ENCODE measurements at regions not wholly inside any gene's neighbourhood (a gene's known extent, or its start where the extent isn't known, plus 50 kb on each side); places are given as distances from the start of the nearest gene placed in this dataset.
A peak's percentile ranks its signal among the peaks of the same experiment; 100 is the strongest.

GRCh38 chr2:204298404-204298803 lies 246.9 kb upstream of the PARD3B start:
- TF ChIP-seq, protein P1, sequence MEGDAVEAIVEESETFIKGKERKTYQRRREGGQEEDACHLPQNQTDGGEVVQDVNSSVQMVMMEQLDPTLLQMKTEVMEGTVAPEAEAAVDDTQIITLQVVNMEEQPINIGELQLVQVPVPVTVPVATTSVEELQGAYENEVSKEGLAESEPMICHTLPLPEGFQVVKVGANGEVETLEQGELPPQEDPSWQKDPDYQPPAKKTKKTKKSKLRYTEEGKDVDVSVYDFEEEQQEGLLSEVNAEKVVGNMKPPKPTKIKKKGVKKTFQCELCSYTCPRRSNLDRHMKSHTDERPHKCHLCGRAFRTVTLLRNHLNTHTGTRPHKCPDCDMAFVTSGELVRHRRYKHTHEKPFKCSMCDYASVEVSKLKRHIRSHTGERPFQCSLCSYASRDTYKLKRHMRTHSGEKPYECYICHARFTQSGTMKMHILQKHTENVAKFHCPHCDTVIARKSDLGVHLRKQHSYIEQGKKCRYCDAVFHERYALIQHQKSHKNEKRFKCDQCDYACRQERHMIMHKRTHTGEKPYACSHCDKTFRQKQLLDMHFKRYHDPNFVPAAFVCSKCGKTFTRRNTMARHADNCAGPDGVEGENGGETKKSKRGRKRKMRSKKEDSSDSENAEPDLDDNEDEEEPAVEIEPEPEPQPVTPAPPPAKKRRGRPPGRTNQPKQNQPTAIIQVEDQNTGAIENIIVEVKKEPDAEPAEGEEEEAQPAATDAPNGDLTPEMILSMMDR (conservative IDR thresholded peaks at IDR 0.05; ENCODE audit: low read depth, low read length) = no peak
- no peak overlapping the region for H3K4me3 ChIP-seq (ENCODE audit: low read length)
- DNase-seq (ENCODE audit: low read depth) = no peak

DNA sequence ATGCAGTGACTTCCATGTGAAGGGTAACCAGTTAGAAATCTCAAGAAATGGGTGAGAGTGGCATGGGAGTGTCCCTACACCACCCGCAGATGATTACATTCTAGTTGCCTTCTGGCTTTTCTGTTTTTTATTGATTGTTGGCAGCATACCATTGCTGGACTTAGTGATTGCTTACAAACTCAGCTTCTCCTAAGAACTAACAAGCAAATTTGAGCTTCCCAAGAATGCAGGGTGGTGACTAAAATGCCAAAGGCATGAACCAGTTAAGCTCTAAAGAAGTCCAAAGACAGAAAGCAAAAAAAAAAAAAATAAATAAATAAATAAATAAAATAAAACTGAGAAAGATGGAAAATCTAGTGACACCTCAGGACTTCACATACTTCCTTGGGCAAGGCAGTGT lies 245.5 kb upstream of the PARD3B start:
- no peak overlapping the region for H3K4me3 ChIP-seq (ENCODE audit: low read length)
- peak; percentile 99 for DNase-seq (ENCODE audit: low read depth)
- TF ChIP-seq, protein P1 (conservative IDR thresholded peaks at IDR 0.05; ENCODE audit: low read depth, low read length) = no peak

GRCh38 chr2:204306667-204307066 lies 238.6 kb upstream of the PARD3B start:
- no peak for DNase-seq (ENCODE audit: low read depth)
- no peak overlapping the region for H3K4me3 ChIP-seq (ENCODE audit: low read length)
- TF ChIP-seq, protein P1 (conservative IDR thresholded peaks at IDR 0.05; ENCODE audit: low read depth, low read length) = no peak

- H3K4me3 ChIP-seq (ENCODE audit: low read length) = no peak overlapping the region
- no peak for DNase-seq (ENCODE audit: low read depth)
- TF ChIP-seq, protein P1 (conservative IDR thresholded peaks at IDR 0.05; ENCODE audit: low read depth, low read length) = no peak
These were observed 233.2 kb upstream of the PARD3B start for GRCh38 chr2:204312105-204312504.

GRCh38 chr2:204313256-204313655 lies 232.0 kb upstream of the PARD3B start:
- DNase-seq (ENCODE audit: low read depth) = no peak
- H3K4me3 ChIP-seq (ENCODE audit: low read length) = no peak overlapping the region
- TF ChIP-seq, protein P1 (conservative IDR thresholded peaks at IDR 0.05; ENCODE audit: low read depth, low read length) = no peak

DNA sequence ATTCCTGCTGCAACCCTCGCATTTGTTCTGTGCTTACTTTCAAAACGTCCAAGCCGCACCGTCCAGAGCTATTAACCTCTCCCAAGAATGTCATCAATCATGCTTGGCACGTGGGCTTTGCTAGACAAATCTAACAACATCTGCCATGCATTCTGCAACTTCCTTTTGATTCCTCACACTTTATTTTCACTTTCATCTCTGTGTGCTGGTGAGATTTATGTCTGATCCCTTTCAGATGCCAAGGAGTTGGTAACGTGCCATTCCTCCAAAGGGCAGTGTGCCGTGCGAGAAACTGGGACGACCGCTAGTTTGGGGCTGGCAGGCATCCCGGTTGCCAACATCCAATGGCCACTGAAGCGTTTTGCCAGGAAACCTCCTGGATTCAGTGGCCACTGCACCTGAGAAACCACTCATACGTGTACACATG lies 230.0 kb upstream of the PARD3B start:
- DNase-seq (ENCODE audit: low read depth) = no peak
- H3K4me3 ChIP-seq (ENCODE audit: low read length) = no peak overlapping the region
- TF ChIP-seq, protein P1 (conservative IDR thresholded peaks at IDR 0.05; ENCODE audit: low read depth, low read length) = no peak

DNA sequence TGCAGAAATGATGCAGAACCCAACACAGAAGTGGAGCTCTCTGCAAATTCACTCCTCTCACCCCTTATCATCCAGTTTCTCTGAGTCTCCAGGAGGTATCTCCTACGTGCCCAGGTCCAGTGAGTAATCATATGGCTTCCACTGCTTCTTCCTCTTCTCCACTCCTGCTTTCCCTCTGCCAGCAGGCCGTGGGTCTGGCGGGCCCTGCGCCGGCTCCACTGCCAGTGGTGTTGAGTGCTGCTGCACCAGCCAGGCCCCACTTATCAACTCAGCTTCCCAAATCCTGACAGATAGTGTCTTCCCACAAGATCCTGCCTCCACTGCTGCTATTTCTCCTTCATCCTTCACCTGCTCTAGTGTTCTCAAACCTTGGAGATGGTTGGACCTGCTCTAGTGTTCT lies 227.6 kb upstream of the PARD3B start:
- DNase-seq (ENCODE audit: low read depth) = no peak
- TF ChIP-seq, protein P1 (conservative IDR thresholded peaks at IDR 0.05; ENCODE audit: low read depth, low read length) = no peak
- no peak overlapping the region for H3K4me3 ChIP-seq (ENCODE audit: low read length)

Measured in retinal pigment epithelial cell (primary cell).